Ovary (tissue), 7 donors: ENCODE measurements at regions not wholly inside any gene's neighbourhood (a gene's known extent, or its start where the extent isn't known, plus 50 kb on each side); places are given as distances from the start of the nearest gene placed in this dataset.

Experiments used
- DNase-seq, 5 donors: peaks; one replicate each; pipeline ENCODE4 v3.0.0-alpha.2; 2019 to 2020
- H3K27ac ChIP-seq, 2 donors: fragments of 200-600 bp; one replicate each; pipeline versions ENCODE4 v1.5.1 to v1.8.0; 2019 to 2022
- H3K27me3 ChIP-seq: fragments of 200-600 bp; one replicate; pipeline ENCODE4 v1.8.0; 2022
- H3K36me3 ChIP-seq: fragments of 200-600 bp; sonication (generic); one replicate; pipeline ENCODE4 v1.5.1; 2019
- H3K4me1 ChIP-seq: one replicate; pipeline ENCODE4 v1.8.1; 2013; ENCODE audit warnings: mild to moderate bottlenecking, moderate library complexity; ENCODE audit not compliant: insufficient read depth
- H3K4me3 ChIP-seq: fragments of 200-600 bp; sonication (generic); one replicate; pipeline ENCODE4 v1.5.1; 2017
- H3K9me3 ChIP-seq, 2 donors: fragments of 200-600 bp in 1 of 2; sonication (generic) in 1 of 2; one replicate each; pipeline versions ENCODE4 v1.5.1 to v1.8.1; 2013 to 2019; ENCODE audit warnings: mild to moderate bottlenecking in 1 of 2, moderate library complexity in 1 of 2
- CTCF ChIP-seq, 3 donors: fragments of 450-650 bp in 2 of 3; fragments of 200-600 bp in 1 of 3; IDR thresholded peaks; one replicate each; pipeline versions ENCODE4 v1.5.1 to v1.8.0; 2016 to 2022; ENCODE audit warnings: antibody characterized with exemption in 3 of 3, mild to moderate bottlenecking in 1 of 3
- EP300 ChIP-seq: sonication (generic); formaldehyde crosslinking; IDR thresholded peaks from one replicate; pipeline ENCODE4 v1.6.1; 2017; ENCODE audit warnings: antibody characterized with exemption
- POLR2A ChIP-seq: fragments of 450-650 bp; IDR thresholded peaks from one replicate; pipeline ENCODE4 v1.6.1; 2017; ENCODE audit warnings: antibody characterized with exemption, mild to moderate bottlenecking, moderate library complexity
- WGBS, 3 donors: extraction: QIAGEN DNeasy Blood & Tissue Kit in 1 of 3; methylation state at CpG; one replicate each; pipeline versions ENCODE4 v1.1.5 to v1.1.7; 2013 to 2017; 5-methylcytosine and 5-hydroxymethylcytosine counted together
- intact Hi-C, 4 donors: fragments of 100-400 bp; cut with DNase I; formaldehyde crosslinking; loops; one replicate each; pipeline versions ENCODE4 v1.11.0 to v1.15.1; 2022 to 2023
- donor health status: DM: no; HTN: no; CAD: no; lungs with moderate emphysema.
- donor health status: DM: no; HTN: no; CAD: no.
- donor health status: Bipolar disorder and iron deficiency.
- donor health status: DM: no; HTN: no; CAD: no.
- donor health status: DM: yes; HTN: yes; CAD: no.

GRCh38 chr1:213678348-213678747, 309.4 kb upstream of the PROX1 start:
- Histone ChIP-seq H3K36me3 (no peaks in the 10 kb centered on the region), H3K9me3 (no peaks in the 10 kb centered on the region), H3K4me3 (no peak overlapping the region), H3K27me3 (no peaks in the 10 kb centered on the region), H3K27ac (no peak overlapping the region), H3K4me1 (no peaks in the 10 kb centered on the region)
- intact Hi-C loops: no loop called here
- DNase-seq: no peak
- TF ChIP-seq CTCF (IDR thresholded peaks at IDR 0.05) (no peak), EP300 (no peak), POLR2A (no peak)

GRCh38 chr1:213678753-213679152, 309.0 kb upstream of the PROX1 start:
- H3K36me3 ChIP-seq: no peaks in the 10 kb centered on the region
- intact Hi-C loops: no loop called here
- H3K27me3 ChIP-seq: no peaks in the 10 kb centered on the region
- H3K4me1 ChIP-seq: no peaks in the 10 kb centered on the region
- WGBS, 3 donors: 65 to 81% (median 74%) methylated on average over 3 of the region's 3 CpGs
- H3K27ac ChIP-seq: no peak overlapping the region
- TF ChIP-seq POLR2A: no peak
- TF ChIP-seq EP300: no peak
- TF ChIP-seq CTCF (IDR thresholded peaks at IDR 0.05): no peak
- no peaks in the 10 kb centered on the region for H3K9me3 ChIP-seq
- DNase-seq: no peak
- H3K4me3 ChIP-seq: no peak overlapping the region

- Histone ChIP-seq H3K36me3 (no peaks in the 10 kb centered on the region), H3K27ac (no peak overlapping the region), H3K4me1 (no peaks in the 10 kb centered on the region), H3K27me3 (no peaks in the 10 kb centered on the region), H3K9me3 (no peaks in the 10 kb centered on the region), H3K4me3 (no peak overlapping the region)
- 47 to 51% (median 50%) methylated on average over 3 of the region's 3 CpGs for WGBS, 3 donors
- intact Hi-C loops: no loop called here
- TF ChIP-seq EP300: no peak
- no peak for TF ChIP-seq CTCF (IDR thresholded peaks at IDR 0.05)
- no peak for TF ChIP-seq POLR2A
- DNase-seq: no peak
Observed at GRCh38 chr1:213679153-213679552, 308.6 kb upstream of the PROX1 start.

GRCh38 chr1:213680677-213681325, 307.0 kb upstream of the PROX1 start:
- TF ChIP-seq POLR2A (no peak), EP300 (no peak), CTCF (IDR thresholded peaks at IDR 0.05) (no peak)
- DNase-seq: no peak
- no peak overlapping the region for H3K4me3 ChIP-seq
- intact Hi-C loops: no loop called here
- H3K27me3 ChIP-seq: no peaks in the 10 kb centered on the region
- H3K4me1 ChIP-seq: no peaks in the 10 kb centered on the region
- no peaks in the 10 kb centered on the region for H3K9me3 ChIP-seq
- H3K36me3 ChIP-seq: no peaks in the 10 kb centered on the region
- H3K27ac ChIP-seq: no peak overlapping the region
- WGBS, 3 donors: 71 to 75% (median 73%) methylated on average over 8 of the region's 8 CpGs
